ENCODE measurements at regions not wholly inside any gene's neighbourhood (a gene's known extent, or its start where the extent isn't known, plus 50 kb on each side); places are given as distances from the start of the nearest gene placed in this dataset.

DNA sequence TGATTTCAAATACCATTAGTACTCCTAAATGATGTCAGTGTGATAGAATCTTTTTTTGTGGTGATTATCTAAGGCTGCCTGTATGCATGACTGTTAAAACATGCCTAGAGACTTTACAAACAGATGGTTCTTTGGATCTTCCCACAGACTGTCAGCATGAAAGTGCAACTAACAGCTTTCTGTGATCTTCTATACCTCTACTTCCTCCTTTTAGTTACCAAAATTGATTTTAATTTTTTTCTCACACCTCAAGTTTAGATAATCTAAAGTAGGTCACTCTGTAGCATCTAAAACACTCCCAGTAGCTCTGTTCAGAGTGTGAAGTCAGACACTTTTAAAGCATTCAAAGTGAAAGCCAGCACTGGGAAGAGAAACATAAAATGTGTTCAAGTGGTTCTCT, 534.5 kb downstream of the PTPRC start:
- TF ChIP-seq, protein P1, sequence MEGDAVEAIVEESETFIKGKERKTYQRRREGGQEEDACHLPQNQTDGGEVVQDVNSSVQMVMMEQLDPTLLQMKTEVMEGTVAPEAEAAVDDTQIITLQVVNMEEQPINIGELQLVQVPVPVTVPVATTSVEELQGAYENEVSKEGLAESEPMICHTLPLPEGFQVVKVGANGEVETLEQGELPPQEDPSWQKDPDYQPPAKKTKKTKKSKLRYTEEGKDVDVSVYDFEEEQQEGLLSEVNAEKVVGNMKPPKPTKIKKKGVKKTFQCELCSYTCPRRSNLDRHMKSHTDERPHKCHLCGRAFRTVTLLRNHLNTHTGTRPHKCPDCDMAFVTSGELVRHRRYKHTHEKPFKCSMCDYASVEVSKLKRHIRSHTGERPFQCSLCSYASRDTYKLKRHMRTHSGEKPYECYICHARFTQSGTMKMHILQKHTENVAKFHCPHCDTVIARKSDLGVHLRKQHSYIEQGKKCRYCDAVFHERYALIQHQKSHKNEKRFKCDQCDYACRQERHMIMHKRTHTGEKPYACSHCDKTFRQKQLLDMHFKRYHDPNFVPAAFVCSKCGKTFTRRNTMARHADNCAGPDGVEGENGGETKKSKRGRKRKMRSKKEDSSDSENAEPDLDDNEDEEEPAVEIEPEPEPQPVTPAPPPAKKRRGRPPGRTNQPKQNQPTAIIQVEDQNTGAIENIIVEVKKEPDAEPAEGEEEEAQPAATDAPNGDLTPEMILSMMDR (IDR thresholded peaks at IDR 0.05), result no peak
- no peak for TF ChIP-seq POLR2A (IDR thresholded peaks at IDR 0.05)
